NAMALWA (cell line): ENCODE measurements at regions not wholly inside any gene's neighbourhood (a gene's known extent, or its start where the extent isn't known, plus 50 kb on each side); places are given as distances from the start of the nearest gene placed in this dataset.
A peak's percentile ranks its signal among the peaks of the same experiment; 100 is the strongest.

Source experiments
- DNase-seq: peaks from one replicate; pipeline ENCODE4 v3.0.0-alpha.2; 2015; ENCODE audit warnings: low spot score

DNA sequence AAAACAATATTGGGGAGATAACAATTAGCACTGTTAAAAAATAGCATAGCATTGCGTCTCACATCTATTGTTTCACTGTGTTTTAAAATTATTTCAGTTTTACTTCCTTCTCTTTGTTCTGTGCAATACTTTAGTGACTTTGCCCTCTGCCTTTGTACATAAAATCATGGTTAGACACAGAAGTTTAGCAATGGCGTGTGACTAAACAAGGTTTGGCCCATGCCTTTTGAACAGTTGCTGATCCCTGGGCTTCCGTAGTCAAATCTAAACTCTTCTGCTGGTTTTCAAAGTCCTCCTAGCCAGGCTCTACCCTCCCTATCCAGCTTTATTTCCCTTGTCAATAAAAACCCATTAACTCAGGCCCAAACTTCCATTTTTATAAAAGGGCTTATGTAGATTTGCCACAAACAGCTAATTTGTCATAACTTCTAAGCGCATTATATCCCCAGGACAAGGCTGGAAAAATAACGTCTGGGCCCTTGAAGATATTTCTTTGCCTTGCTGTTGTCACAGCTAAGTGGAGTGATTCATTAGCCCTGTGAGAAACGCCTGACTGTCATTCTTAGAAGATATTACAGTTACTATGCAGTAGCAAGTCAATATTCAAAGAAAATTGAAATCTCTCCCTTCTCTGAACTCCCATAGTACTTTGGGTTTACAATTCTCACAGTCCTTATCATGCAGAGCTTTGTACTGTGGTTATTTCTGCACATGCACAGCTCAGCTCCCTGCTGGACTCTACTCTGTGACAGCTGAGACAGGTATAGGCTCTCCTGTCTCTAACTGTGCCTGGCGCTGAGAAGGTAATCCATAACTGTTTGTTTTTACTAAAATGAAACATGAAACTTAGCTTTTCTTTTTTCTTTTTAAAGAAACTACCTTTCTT is 123.4 kb upstream of the SLC24A5 start:
- no peak for DNase-seq

GRCh38 chr15:47998619-47999019 is 122.2 kb upstream of the SLC24A5 start:
- no peak for DNase-seq

DNA sequence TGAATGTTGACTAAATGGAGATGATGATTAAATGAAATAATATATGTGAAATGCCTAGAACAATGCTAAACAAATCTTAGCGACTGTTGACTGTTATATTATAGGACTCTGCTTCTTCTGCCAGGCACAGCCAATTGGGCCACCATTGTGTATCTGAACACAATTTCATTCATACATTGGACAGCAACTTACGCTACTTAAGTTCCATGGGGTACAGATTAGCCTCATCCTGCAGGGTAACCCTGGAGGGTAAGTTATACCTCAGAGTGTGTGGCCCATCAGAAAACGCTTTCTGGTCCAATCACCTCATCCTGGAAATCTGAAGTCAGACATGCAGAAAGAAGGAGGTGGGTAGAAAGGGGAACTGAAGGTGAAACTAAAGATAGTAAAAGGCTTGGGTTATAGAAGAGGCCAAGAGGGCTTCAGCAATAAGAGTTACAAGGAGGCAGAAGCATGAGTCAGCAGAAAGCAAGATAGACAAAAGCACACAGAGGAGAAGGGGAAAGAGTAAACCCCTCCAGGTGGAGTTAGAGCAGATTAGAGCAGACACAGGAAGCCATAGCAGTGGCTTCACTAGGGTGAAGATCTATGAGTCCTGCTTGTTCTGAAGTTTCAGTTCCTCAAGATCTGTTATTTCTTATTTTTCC is 119.3 kb upstream of the SLC24A5 start:
- DNase-seq: peak; percentile 10

DNA sequence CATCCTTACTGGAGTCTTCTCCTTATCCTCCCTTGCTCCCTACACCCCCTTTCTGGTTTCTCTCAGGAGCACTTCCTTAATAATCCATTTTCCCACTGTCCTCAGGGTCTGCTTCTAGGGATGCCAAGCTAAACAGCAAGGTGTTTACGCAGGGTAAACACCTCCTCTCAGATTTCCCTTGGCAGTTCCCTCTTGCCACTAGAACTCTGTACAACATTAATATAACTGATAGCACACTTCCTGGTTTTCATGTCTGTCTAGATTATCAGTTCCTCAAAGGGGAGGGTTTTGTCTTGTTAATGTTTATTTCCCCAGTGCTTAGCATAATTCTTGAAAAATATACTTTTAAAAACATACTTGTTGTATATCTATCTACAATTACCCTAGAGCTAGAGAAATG is 118.0 kb upstream of the SLC24A5 start:
- no peak for DNase-seq

DNA sequence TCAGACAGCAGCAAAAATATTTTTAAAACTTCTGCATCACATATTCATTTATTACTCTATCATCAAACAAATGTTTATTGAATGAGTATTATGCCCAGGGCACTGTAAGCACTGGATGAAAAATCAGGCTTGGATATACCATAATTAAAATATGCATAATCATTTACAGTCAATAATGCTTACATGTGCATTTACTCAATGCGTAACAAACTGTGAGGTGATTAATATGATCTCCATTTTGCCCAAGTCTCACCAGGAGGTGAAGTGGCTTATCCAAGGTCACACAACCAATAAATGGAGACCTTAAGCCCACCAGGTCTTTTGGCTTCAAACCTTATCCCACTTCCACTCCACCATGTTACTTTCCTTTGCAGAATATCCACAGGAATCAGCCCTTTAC is 117.3 kb upstream of the SLC24A5 start:
- DNase-seq: no peak

DNA sequence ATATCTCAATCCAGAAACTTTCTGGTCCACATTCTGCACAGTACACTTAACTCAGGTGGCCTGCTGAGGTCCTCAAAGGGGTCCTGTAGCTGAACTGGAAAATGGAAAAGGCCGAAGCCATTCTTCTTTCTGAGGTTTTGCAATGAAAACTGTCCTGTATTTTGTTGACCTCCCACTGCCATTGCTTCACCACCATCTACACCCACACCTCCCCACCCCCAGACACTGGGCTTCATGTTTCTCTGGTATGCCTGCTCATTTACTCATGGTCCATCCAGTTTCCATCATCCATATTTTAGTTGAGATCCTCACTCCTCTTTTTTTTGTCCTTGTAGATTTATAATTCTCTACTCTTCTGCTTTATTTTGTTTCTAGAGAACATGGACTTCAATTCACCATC is 115.7 kb upstream of the SLC24A5 start:
- no peak for DNase-seq

GRCh38 chr15:48006031-48006511 is 114.7 kb upstream of the SLC24A5 start:
- DNase-seq: no peak

DNA sequence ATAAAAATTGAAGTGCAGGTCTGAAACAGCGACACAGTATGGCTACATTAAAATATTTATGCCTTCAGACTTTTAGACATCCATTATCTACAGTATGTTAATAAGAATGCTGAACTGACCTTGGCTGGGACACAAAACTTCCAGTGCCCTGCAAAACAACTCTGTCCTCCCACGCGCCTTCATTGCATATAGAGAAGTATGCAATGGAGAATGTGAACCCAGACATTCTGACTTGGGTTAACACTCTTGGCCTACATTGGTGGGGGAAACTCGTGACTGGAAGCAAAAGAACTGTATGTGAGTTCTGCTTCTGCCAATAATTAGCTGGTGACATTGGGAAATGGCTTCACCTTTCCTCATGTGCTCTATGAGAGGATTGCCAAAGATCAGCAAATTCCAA is 110.5 kb upstream of the SLC24A5 start:
- no peak for DNase-seq

- no peak for DNase-seq
Observed at GRCh38 chr15:48012191-48012590, 108.6 kb upstream of the SLC24A5 start.

DNA sequence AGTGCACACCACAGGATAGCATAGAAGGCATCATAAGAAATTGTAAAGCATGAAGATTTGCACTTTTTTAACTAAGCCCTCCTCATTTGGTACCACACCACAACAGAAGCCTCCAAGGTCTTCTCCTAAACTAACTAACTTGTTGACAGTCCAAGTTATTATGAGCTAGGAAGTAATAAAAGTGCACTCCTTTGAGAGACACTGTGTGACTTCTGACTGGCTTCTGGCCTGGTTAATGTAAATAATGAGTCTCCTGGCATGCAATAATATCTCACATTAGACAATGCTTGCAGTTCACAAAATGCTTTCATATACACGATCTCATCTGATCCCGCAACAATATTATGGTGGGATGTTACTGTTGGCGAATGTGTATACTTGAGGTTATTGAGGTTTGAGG is 103.9 kb upstream of the SLC24A5 start:
- DNase-seq: no peak

GRCh38 chr15:48017747-48018146 is 103.0 kb upstream of the SLC24A5 start:
- DNase-seq: no peak

GRCh38 chr15:48020166-48020565 is 100.6 kb upstream of the SLC24A5 start:
- DNase-seq: no peak

DNA sequence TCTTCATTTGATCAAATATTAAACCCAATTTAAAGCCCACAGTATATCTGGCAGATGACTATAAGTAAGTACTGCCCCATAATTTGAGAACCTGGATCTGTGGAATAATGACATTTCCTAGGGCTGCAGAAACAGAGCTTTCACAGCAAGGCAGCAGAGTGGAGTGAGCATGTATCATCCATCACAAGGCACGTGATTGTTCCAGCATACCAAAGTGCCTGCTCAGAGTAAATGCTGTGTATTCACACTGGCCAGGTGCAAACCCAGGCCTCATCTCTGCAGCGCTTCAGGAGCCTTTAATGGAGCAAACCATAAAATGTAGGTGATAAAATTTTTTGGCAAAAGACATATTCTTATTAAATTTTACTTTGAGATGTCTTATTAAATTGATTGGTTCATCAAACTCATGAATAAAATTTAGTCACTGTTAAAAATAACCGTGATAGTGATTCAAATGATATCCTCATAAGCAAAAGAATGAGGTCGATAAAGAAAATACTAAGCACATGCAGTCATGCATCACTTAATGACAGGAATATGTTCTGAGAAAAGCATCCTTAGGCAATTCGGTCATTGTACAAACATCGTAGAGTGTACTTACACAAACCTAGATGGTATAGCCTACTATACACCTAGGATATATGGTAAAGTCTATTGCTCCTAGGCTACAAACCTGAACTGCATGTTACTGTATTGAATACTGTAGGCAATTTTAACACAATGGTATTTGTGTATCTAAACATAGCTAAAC is 99.3 kb upstream of the SLC24A5 start:
- no peak for DNase-seq

DNA sequence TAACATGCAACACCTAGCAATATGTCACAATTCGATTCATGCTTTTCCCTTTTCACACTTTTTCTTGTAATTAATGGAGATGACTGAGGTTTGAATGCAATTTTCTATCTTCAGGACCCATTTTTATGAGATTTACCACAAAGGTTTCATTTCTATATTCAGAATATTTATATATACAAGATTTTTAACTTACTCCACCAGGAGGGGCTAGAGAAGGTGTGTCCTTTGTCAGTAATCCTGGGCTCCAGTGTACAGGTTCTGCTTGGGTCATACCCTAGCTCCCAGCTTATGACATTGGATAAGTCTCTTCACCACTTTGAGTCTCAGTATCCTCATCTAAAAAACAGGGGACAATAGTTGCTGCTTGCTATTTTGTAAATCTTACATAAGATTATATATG is 95.7 kb upstream of the SLC24A5 start:
- DNase-seq: peak; percentile 2

DNA sequence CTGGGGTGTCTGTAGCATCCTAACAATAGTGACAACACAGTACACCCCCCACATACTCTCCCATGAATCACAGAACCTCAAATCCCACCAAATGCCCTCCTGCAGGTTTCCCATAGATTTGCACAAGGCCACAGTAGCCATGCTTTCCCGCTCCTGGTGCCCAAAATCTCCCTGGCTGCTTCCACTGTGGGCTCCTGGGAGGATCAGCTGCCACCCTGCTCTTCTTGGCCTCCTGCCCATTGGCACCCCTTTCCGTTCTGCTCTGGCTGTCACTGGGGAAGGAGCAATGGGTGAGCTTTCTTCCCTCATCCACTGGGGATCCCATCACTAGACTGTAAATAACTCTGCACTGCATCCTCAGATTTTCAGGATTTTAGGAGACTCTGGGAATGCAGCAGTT is 92.1 kb upstream of the SLC24A5 start:
- DNase-seq: no peak

GRCh38 chr15:48029642-48030041 is 91.1 kb upstream of the SLC24A5 start:
- DNase-seq: no peak

- no peak for DNase-seq
Observed at GRCh38 chr15:48031466-48031865, 89.3 kb upstream of the SLC24A5 start.

DNA sequence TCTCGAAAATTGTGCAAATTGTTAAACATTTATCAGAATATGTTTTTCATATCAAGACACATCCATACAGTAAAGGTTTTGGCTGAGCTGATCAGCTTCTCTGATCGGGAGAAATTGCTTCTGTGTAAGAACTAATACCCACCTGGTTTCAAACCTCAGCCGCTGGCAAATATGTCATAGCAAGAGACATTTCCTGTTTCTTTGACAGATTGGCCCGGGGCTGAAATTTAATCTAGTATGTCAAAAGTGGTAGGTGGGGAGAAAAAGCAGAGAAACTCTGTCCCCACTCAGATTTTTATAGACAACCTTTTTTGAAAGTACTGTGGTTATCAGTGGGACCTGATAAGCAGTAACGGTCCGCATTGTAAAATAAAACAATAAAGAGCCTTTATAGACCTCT is 88.8 kb upstream of the SLC24A5 start:
- DNase-seq: no peak

GRCh38 chr15:48032911-48033310 is 87.9 kb upstream of the SLC24A5 start:
- no peak for DNase-seq

- DNase-seq: no peak
Observed at GRCh38 chr15:48038221-48038620, 82.6 kb upstream of the SLC24A5 start.

DNA sequence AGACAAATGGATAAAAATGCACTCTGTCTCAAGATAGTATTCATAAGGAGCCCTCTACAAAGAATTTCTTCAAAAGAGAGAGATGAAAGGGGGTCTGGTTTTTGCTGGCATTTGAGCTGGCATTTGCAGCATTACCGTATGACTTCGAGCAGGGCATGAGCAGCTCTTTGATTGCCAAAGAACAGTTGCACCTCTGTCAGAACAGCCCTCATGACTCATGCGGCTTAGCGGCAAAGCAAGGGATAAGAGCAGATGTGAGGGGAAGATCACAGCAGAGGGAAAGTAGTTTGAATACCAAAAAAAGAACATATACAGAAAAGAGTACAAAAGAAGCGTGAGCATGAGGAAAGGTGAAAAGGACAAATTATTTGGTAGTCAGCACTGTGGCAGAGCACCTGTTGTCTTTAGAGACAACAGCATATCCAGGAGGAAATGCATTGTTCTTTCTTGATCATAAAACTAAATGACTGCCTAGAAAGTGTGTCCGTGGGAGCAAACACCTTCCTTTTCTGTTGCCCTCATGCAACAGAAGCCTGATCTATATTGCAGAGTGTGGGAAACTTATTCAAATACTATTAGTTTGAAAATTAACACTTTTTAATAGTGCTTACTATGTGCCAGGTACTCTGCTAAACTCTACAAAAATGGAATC is 80.5 kb upstream of the SLC24A5 start:
- DNase-seq: no peak

DNA sequence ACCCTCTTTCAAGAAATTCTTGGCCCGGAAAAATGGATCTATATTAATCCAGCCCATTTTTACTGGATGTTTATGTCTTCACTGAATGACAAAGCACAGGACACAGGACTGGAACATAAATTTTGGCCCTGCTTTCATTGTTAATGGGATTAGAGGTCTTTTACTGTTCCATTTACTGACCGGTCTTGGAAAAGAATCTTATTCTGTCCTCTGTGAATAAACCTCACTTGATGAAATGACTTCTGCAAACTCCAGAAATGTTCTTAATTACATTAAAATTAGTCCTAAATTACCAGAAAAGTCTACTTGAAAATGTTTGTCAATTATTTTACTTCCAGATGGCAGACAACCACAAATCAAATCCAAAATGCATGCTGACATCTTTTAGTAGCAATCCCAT is 79.3 kb upstream of the SLC24A5 start:
- DNase-seq: no peak
